GM23248 (cell line): ENCODE measurements at regions not wholly inside any gene's neighbourhood (a gene's known extent, or its start where the extent isn't known, plus 50 kb on each side); places are given as distances from the start of the nearest gene placed in this dataset.

Experiments used
- DNase-seq: peaks from one replicate; pipeline ENCODE4 v3.0.0-alpha.2; 2015
- H2AFZ ChIP-seq: fragments of 200-600 bp; sonication (generic); 2 replicates; pipeline ENCODE4 v1.6.1; 2016; ENCODE audit warnings: antibody characterized with exemption
- H3F3A ChIP-seq: fragments of 200-600 bp; sonication (generic); 2 replicates; pipeline ENCODE4 v1.6.1; 2016; ENCODE audit warnings: mild to moderate bottlenecking, antibody characterized with exemption, mixed run types; ENCODE audit not compliant: insufficient read depth
- H3K27ac ChIP-seq: fragments of 200-600 bp; sonication (generic); 2 replicates; pipeline ENCODE4 v1.5.1; 2016; ENCODE audit warnings: mild to moderate bottlenecking
- H3K27me3 ChIP-seq: fragments of 200-600 bp; sonication (generic); replicated peaks from 2 replicates; pipeline ENCODE4 v1.6.1; 2016; ENCODE audit warnings: mild to moderate bottlenecking; ENCODE audit not compliant: insufficient read depth
- H3K36me3 ChIP-seq: fragments of 200-600 bp; sonication (generic); 2 replicates; pipeline ENCODE4 v1.6.1; 2016; ENCODE audit warnings: low read depth, mild to moderate bottlenecking
- H3K4me1 ChIP-seq: fragments of 200-600 bp; sonication (generic); 2 replicates; pipeline ENCODE4 v1.6.1; 2016; ENCODE audit warnings: mild to moderate bottlenecking; ENCODE audit not compliant: insufficient read depth
- H3K4me2 ChIP-seq: fragments of 200-600 bp; sonication (generic); one replicate; pipeline ENCODE4 v1.6.1; 2016; ENCODE audit warnings: mild to moderate bottlenecking; ENCODE audit not compliant: unreplicated experiment
- H3K4me3 ChIP-seq: fragments of 200-600 bp; sonication (generic); 2 replicates; pipeline ENCODE4 v1.5.1; 2016; ENCODE audit warnings: mild to moderate bottlenecking
- H3K79me2 ChIP-seq: fragments of 200-600 bp; sonication (generic); 2 replicates; pipeline ENCODE4 v1.6.1; 2016; ENCODE audit warnings: mild to moderate bottlenecking; ENCODE audit not compliant: insufficient read depth
- H3K9ac ChIP-seq: fragments of 200-600 bp; sonication (generic); 2 replicates; pipeline ENCODE4 v1.6.1; 2016; ENCODE audit warnings: mild to moderate bottlenecking
- H3K9me2 ChIP-seq: fragments of 200-600 bp; sonication (generic); 2 replicates; pipeline ENCODE4 v1.6.1; 2016; ENCODE audit warnings: mixed run types, mild to moderate bottlenecking, moderate library complexity; ENCODE audit not compliant: insufficient read depth
- H3K9me3 ChIP-seq: fragments of 200-600 bp; sonication (generic); one replicate; pipeline ENCODE4 v1.6.1; 2017; ENCODE audit warnings: low read depth
- H4K20me1 ChIP-seq: fragments of 200-600 bp; sonication (generic); 2 replicates; pipeline ENCODE4 v1.6.0; 2016; ENCODE audit not compliant: insufficient read depth
- EZH2 ChIP-seq: fragments of 200-600 bp; sonication (generic); IDR thresholded peaks from 2 replicates; pipeline ENCODE4 v1.6.1; 2018; ENCODE audit warnings: antibody characterized with exemption, mild to moderate bottlenecking; ENCODE audit not compliant: insufficient read depth, poor library complexity, severe bottlenecking
- EZH2phosphoT487 ChIP-seq: fragments of 200-600 bp; sonication (generic); IDR thresholded peaks from 2 replicates; pipeline ENCODE4 v1.6.1; 2018; ENCODE audit warnings: antibody characterized with exemption, moderate library complexity, mild to moderate bottlenecking, low read depth; ENCODE audit not compliant: insufficient read depth
- WGBS, 2 experiments: methylation state at CpG; one replicate each; pipeline ENCODE4 v1.1.6; 2015 to 2017; ENCODE audit warnings: low lambda C conversion rate in 2 of 2, low coverage in 1 of 2; ENCODE audit errors: missing lambda C conversion rate in 2 of 2; 5-methylcytosine and 5-hydroxymethylcytosine counted together
- in situ Hi-C: fragments of 300-500 bp; cut with MboI; formaldehyde crosslinking; loops from 2 replicates; pipeline ENCODE4 v1.15.0; 2020

- Histone ChIP-seq H3K4me2 (no peak overlapping the region), H3K27ac (no peak overlapping the region), H3K9ac (no peak overlapping the region), H3F3A (no peaks in the 10 kb centered on the region), H3K4me1 (no peaks in the 10 kb centered on the region), H3K36me3 (no peaks in the 10 kb centered on the region), H3K79me2 (no peaks in the 10 kb centered on the region), H3K9me2 (no peaks in the 10 kb centered on the region), H2AFZ (no peak overlapping the region), H3K9me3 (no peaks in the 10 kb centered on the region), H3K4me3 (no peak overlapping the region), H3K27me3 (0 out of 2 replicates have a peak, but pooled peaks cover 4% of the 10 kb centered on the region), H4K20me1 (no peaks in the 10 kb centered on the region)
- WGBS, 2 experiments, result 37 to 40% methylated on average over 11 of the region's 11 CpGs
- in situ Hi-C loops, result no loop called here
- TF ChIP-seq EZH2 (no peak), EZH2phosphoT487 (no peak)
- no peak for DNase-seq
Measured at GRCh38 chr18:76230791-76231190, 264.3 kb downstream of the ZNF516 start.

- Histone ChIP-seq H2AFZ (no peak overlapping the region), H3K9ac (no peak overlapping the region), H3F3A (no peaks in the 10 kb centered on the region), H3K27me3 (0 out of 2 replicates have a peak, but pooled peaks cover 4% of the 10 kb centered on the region), H3K9me2 (no peaks in the 10 kb centered on the region), H3K4me2 (no peak overlapping the region), H3K36me3 (no peaks in the 10 kb centered on the region), H3K27ac (no peak overlapping the region), H4K20me1 (no peaks in the 10 kb centered on the region), H3K79me2 (no peaks in the 10 kb centered on the region), H3K9me3 (no peaks in the 10 kb centered on the region), H3K4me3 (no peak overlapping the region), H3K4me1 (no peaks in the 10 kb centered on the region)
- in situ Hi-C loops, result no loop called here
- no peak for DNase-seq
- WGBS, 2 experiments, result 58 to 59% methylated on average over 7 of the region's 7 CpGs
- TF ChIP-seq EZH2phosphoT487 (no peak), EZH2 (no peak)
Measured at GRCh38 chr18:76228716-76229115, 266.3 kb downstream of the ZNF516 start.

GRCh38 chr18:76227759-76228158 is 267.3 kb downstream of the ZNF516 start:
- H3K4me2 ChIP-seq, result no peak overlapping the region
- DNase-seq, result no peak
- H3K79me2 ChIP-seq, result no peaks in the 10 kb centered on the region
- TF ChIP-seq EZH2phosphoT487, result no peak
- TF ChIP-seq EZH2, result no peak
- WGBS, 2 experiments, result 40 to 53% methylated on average over 9 of the region's 9 CpGs
- no peak overlapping the region for H3K4me3 ChIP-seq
- no peak overlapping the region for H2AFZ ChIP-seq
- H3K9me2 ChIP-seq, result no peaks in the 10 kb centered on the region
- in situ Hi-C loops, result no loop called here
- no peaks in the 10 kb centered on the region for H4K20me1 ChIP-seq
- no peaks in the 10 kb centered on the region for H3F3A ChIP-seq
- no peaks in the 10 kb centered on the region for H3K9me3 ChIP-seq
- no peaks in the 10 kb centered on the region for H3K36me3 ChIP-seq
- no peak overlapping the region for H3K27ac ChIP-seq
- H3K9ac ChIP-seq, result no peak overlapping the region
- no peaks in the 10 kb centered on the region for H3K4me1 ChIP-seq
- H3K27me3 ChIP-seq, result no peaks in the 10 kb centered on the region

GRCh38 chr18:76223403-76223802 is 271.6 kb downstream of the ZNF516 start:
- DNase-seq, result no peak
- Histone ChIP-seq H2AFZ (no peak overlapping the region), H3K4me3 (no peak overlapping the region), H3F3A (no peaks in the 10 kb centered on the region), H3K79me2 (no peaks in the 10 kb centered on the region), H3K27me3 (peaks cover 3% of the 10 kb centered on the region; the same call in 1 of the 2 replicates), H3K9me3 (no peaks in the 10 kb centered on the region), H3K4me2 (no peak overlapping the region), H3K9me2 (no peaks in the 10 kb centered on the region), H3K4me1 (no peaks in the 10 kb centered on the region), H3K27ac (no peak overlapping the region), H3K36me3 (no peaks in the 10 kb centered on the region), H4K20me1 (no peaks in the 10 kb centered on the region), H3K9ac (no peak overlapping the region)
- in situ Hi-C loops, result no loop called here
- TF ChIP-seq EZH2phosphoT487, result no peak
- no peak for TF ChIP-seq EZH2
- WGBS, 2 experiments, result 68 to 70% methylated on average over 8 of the region's 8 CpGs

GRCh38 chr18:76219023-76219422 is 276.0 kb downstream of the ZNF516 start:
- Histone ChIP-seq H3F3A (no peaks in the 10 kb centered on the region), H2AFZ (no peak overlapping the region), H3K4me1 (no peaks in the 10 kb centered on the region), H3K4me3 (no peak overlapping the region), H3K9me2 (no peaks in the 10 kb centered on the region), H3K9me3 (no peaks in the 10 kb centered on the region), H4K20me1 (no peaks in the 10 kb centered on the region), H3K79me2 (no peaks in the 10 kb centered on the region), H3K9ac (no peak overlapping the region), H3K36me3 (no peaks in the 10 kb centered on the region), H3K27ac (no peak overlapping the region), H3K27me3 (peaks cover 8% of the 10 kb centered on the region; the same call in 1 of the 2 replicates), H3K4me2 (no peak overlapping the region)
- in situ Hi-C loops, result no loop called here
- TF ChIP-seq EZH2 (no peak), EZH2phosphoT487 (no peak)
- DNase-seq, result no peak
- WGBS, 2 experiments, result 49 to 50% methylated on average over 8 of the region's 8 CpGs
